ENCODE measurements at regions not wholly inside any gene's neighbourhood (a gene's known extent, or its start where the extent isn't known, plus 50 kb on each side); places are given as distances from the start of the nearest gene placed in this dataset.
"Not testable (repeated sequence)": the region's sequence is repeated elsewhere in the genome, so short reads cannot be mapped to it uniquely, and the experiment has no call there.

GRCh38 chr1:189315035-189315901 is 1162.4 kb downstream of the BRINP3 start:
- FAIRE-seq, result no peak

- peak; percentile 54 for FAIRE-seq
Observed at GRCh38 chr1:189323091-189323490, 1154.6 kb downstream of the BRINP3 start.

DNA sequence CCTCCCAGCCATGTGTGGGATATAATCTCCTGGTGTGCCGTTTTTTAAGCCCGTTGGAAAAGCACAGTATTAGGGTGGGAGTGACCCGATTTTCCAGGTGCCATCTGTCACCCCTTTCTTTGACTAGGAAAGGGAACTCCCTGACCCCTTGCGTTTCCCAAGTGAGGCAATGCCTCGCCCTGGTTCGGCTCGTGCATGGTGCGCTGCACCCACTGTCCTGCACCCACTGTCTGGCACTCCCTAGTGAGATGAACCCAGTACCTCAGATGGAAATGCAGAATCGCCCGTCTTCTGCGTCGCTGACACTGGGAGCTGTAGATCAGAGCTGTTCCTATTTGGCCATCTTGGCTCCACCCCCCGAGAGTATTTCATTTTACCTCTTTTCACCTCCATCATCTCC is 1146.6 kb downstream of the BRINP3 start:
- not testable (repeated sequence) for FAIRE-seq

DNA sequence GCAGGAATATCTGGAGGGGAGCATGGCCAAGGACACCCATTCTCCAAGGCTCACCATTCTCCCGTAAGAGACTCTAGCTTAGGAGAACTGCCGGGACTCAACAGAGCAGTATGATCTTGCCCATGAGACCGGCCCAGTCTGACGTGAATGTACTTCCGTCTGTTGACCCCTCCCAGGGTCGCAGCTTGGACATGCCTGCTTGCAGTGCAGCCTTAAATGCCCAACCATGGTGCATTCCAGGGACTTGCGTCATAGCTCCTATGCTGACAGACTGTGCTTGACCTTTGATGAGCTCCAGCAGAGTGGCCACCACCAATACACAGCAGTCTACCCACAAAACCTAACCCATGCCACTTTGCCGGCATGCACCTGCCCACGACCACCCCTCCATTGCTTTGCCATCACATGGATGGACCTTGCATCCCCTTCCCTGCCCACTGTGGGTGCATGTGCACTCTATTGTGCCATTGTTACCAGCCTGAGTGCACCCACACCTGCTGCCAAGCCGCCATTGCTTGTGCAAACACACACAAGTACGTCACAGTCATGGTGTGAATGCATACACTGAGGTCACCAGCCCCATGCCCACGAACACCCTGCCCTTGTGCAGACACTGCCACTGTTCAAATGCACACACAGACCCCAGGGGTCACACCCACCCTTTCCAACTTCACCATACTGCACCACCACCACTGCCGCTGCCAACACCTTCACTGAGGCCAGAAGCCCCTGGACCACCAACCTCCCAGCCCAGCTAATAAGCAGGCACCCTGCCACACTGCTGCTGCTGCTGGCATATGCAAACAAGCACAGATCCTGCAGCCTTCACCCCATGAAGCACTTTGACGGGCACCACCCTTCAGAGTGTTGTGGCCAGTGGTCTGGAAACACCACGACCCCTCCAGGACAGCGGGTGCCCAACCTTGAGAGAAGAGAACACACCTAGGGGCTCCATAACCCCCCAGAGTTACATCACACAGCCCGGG is 1141.3 kb downstream of the BRINP3 start:
- FAIRE-seq, result no peak

DNA sequence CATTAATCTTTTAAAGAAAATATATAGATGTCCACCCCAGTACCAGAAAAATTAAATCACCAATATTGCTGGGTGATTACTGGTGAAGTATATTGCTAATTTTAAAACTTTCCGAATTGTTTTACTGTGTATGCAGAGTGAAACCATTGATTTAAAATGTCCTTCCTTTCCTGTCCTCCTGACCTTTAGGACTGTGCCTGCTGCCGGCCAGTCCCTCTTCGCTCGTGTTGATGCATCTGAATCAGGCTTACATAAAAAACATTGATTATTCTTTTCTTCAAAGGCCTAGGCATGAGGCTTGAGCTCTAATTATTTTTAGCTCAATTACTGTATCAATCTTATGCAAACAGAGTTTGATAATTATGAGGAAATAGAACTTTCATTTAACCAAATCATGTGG is 1128.1 kb downstream of the BRINP3 start:
- no peak for FAIRE-seq

- FAIRE-seq, result no peak
Observed at GRCh38 chr1:189350983-189351616, 1126.6 kb downstream of the BRINP3 start.

DNA sequence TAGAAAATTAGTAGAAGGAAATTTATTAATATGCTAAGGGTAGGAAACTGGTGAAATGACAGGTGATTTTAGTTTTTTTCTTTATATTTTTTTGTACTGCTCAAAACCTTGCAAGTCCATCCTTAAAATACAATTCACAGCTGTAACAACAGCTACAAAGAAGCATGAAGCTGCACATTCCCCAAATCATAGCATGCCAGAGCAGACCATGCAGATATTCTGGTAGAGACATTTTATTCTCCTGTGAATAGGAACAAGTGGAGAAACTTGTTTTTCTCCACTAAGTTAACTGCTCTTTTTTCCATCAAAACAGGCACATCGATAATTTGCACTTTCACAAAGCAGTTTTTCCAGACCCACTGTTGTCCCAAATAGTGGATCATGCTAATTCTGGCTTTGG is 1125.7 kb downstream of the BRINP3 start:
- no peak for FAIRE-seq

DNA sequence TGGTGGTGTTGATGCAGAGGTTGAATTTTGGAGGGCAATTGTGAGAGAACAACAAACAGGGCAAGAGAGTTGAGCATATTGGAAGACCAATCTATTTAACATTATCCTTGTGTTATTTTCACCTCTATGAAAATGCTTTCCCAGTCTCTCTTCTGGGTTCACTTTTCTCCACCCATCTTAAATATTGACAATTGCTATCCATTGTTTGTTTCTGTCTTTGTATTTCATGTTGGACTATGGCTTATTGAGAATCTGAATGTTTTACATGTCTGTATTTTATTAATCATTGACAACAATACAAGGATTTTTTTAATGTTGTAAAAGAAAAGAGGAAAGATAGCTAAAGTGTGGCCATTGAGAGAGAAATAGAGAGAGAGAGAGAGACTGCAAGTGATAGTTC is 1121.5 kb downstream of the BRINP3 start:
- no peak for FAIRE-seq

GRCh38 chr1:189357317-189357716 is 1120.3 kb downstream of the BRINP3 start:
- FAIRE-seq, result no peak

GRCh38 chr1:189369612-189370011 is 1108.1 kb downstream of the BRINP3 start:
- no peak for FAIRE-seq

GRCh38 chr1:189374816-189375215 is 1102.8 kb downstream of the BRINP3 start:
- no peak for FAIRE-seq

DNA sequence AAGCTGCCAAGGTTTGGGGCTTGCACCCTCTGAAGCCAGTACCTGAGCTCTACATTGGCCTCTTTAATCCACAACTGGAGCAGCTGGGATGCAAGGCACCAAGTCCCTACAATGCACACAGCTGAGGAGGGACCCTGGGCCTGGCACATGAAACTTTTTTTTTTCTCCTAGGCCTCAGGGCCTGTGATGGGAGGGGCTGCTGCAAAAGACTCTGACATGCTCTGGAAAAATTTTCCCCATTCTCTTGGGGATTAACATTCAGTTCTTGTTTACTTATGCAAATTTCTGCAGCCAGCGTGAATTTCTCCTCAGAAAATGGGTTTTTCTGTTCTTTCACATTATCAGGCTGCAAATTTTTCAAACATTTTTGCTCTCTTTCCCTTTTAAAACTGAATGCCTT is 1072.2 kb downstream of the BRINP3 start:
- no peak for FAIRE-seq

DNA sequence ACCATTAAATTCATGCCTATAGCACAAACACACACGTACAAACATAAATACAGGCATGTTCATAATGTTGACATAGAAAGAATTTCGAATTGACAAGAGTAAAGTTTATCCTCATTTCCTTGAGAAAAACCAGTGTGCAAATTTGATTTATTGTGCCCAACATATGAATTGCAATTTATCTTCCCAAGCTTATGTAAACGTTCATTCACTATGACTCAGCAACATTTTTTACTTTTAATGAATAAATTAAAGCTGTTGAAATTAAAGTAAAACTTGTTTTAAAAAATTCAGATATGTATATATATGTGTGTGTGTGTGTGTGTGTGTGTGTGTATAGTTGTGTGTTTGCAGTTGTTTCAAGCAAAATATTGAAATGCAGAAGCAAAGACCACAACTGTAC is 1067.9 kb downstream of the BRINP3 start:
- FAIRE-seq, result no peak

- no peak for FAIRE-seq
Observed at GRCh38 chr1:189424746-189425331, 1052.8 kb downstream of the BRINP3 start.

DNA sequence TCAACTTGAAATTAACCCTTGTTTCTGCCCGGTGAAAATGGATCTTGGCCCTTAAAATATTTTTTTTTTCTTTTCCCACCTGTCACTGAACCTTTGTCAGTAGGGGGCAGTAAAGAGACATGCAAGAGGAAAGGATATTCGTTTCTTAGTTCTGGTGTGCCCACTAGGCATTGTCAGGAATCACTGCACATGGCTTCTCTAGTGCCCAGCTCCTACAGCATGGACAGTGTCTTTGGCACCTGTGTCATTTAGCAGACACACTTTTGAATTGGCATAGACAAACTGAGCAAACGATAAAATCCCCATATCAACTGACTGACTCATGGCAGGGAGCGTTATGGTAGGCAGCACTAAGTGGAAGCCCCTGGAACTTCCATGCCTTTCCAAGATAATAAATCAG is 1048.1 kb downstream of the BRINP3 start:
- no peak for FAIRE-seq

DNA sequence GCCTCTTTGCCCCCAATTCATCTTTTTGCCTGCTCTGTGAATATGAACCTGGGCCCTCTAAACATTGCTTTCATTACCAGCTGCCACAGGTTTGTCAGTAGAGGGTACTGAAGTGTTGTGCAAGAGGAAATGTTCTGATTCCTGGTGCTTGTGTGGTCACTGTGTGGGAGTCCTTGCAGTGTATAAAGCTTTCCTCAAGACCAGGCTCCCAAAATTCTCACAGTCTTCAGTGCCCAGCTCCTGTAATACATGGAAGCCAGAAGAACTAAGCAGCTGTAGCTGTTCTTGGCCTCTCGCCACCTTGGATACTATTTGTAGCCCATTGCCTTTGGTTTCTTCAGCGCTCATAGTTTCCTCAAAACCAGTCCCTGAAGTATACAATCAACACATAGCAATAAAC is 1046.2 kb downstream of the BRINP3 start:
- FAIRE-seq, result no peak

DNA sequence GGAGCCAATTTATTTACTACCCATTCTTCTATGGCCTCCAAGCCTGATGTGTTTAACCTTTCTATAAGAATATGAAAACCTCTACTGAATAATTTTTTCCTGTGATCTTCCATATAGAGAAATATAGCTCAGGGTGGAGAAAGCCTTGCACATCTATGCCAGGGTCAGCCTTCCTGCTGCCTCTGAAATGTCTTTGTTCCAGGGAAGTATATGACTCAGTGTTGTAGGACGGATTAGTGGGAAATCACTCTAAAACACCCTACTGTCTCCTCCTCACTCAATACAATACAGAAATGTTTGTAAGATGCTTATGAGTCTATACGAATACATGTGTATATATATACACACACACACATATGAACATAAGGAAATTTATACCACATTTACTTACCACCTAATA is 1044.9 kb downstream of the BRINP3 start:
- no peak for FAIRE-seq

- FAIRE-seq, result no peak
Observed at GRCh38 chr1:189434461-189434860, 1043.2 kb downstream of the BRINP3 start.

DNA sequence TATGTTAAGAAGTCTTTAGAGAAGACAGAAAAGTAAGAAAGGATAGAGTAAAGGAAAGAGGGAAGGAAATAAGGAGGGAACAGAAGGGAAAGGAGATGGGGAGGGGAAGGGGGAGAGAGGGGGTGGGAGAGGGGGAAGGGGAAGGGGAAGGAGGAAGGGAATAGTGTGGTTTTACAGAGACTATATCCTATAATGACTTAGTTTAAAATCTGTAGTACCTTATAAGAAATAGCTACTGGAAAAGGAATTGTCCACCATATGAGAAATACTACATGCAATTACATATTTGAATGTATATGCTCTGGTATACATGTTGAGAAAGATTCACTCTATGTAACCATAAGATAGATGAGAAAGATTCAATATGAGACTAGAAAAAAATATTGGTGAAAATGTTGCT is 1042.3 kb downstream of the BRINP3 start:
- no peak for FAIRE-seq

- no peak for FAIRE-seq
Observed at GRCh38 chr1:189438808-189439207, 1038.9 kb downstream of the BRINP3 start.

DNA sequence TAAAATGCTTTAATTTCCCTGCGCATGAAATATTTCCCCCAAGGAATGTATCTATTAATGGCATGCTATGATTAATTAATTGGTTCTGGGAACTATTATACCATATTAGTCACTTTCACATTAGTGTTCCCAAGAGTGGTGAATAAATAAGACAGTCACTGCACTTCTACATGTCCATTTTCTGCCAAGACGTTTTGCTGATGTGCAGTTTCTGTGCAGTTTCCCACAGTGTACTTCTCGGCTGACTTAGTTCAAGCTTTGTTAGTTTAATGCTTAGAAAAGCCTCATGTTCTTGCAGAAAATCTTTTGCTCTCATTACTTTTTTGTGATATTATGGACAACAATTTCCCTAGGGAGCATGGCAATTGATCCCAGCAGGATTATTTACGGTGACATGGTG is 1014.5 kb downstream of the BRINP3 start:
- no peak for FAIRE-seq

DNA sequence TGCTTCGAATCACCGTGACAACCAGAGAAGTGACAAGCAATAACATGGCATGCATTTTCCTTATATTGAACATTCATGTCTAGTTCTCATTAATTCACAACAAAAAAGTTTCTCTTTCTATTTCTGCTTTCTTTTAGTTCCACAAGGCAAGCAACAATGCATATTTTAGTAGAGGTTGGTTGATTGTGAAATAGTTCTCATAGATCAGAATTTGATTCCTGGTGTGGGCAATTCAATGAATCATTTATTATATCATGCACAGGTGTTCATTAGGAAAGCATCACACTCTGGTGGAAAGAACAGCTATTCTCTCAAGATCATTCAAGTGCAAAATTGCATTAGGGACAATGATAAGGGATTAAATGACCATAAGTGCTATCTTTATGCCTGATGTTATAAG is 980.9 kb downstream of the BRINP3 start:
- no peak for FAIRE-seq

DNA sequence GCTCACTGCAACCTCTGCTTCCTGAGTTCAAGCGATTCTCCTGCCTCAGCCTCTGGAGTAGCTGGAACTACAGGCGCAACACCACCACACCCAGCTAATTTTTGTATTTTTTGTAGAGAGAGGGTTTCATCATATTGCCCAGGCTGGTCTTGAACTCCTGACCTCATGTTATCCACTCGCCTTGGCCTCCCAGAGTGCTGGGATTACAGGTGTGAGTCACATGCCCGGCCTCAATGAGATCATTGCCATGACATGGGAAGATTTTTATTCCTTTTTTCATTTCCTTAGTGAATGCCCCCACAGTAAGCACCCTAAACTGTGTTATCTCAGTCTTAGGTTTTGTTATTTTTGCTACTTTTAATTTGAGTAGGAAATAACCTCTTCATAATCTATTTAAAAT is 977.9 kb downstream of the BRINP3 start:
- no peak for FAIRE-seq
